Endothelial cell of umbilical vein (primary cell): ENCODE measurements at regions not wholly inside any gene's neighbourhood (a gene's known extent, or its start where the extent isn't known, plus 50 kb on each side); places are given as distances from the start of the nearest gene placed in this dataset.

Experiments used
- EZH2 ChIP-seq: IDR thresholded peaks from 2 replicates; pipeline ENCODE4 v1.6.1; 2012; ENCODE audit warnings: borderline replicate concordance, low read depth, mild to moderate bottlenecking, moderate library complexity, low read length, inconsistent platforms; ENCODE audit not compliant: severe bottlenecking
- JUN ChIP-seq: IDR thresholded peaks from 2 replicates; pipeline ENCODE4 v1.6.1; 2011; ENCODE audit warnings: borderline replicate concordance, low read depth; ENCODE audit not compliant: insufficient read length, insufficient read depth
- MYC ChIP-seq: IDR thresholded peaks from one replicate; pipeline ENCODE4 v1.6.1; 2011; ENCODE audit warnings: mild to moderate bottlenecking, low read depth, low read length
- POLR2A ChIP-seq: IDR thresholded peaks from 2 replicates; pipeline ENCODE4 v1.6.1; 2012; ENCODE audit warnings: low read depth, mild to moderate bottlenecking, control low read depth, low read length
- POLR2AphosphoS5 ChIP-seq: IDR thresholded peaks from 2 replicates; pipeline ENCODE4 v1.6.1; 2012; ENCODE audit warnings: low read depth, mild to moderate bottlenecking, control low read depth, low read length, moderate library complexity; ENCODE audit not compliant: insufficient read depth
- TF ChIP-seq, protein P1 (sequence below): IDR thresholded peaks from 2 replicates; pipeline ENCODE4 v1.6.1; 2011; ENCODE audit not compliant: insufficient read depth, insufficient read length
- TF ChIP-seq, protein P2 (sequence below), 2 donors: IDR thresholded peaks; 1 replicate in 1 of 2; 2 replicates in 1 of 2; pipeline ENCODE4 v1.5.1; 2011; ENCODE audit warnings: low read length in 2 of 2, mild to moderate bottlenecking in 2 of 2, moderate library complexity in 2 of 2, control low read depth in 1 of 2, inconsistent platforms in 1 of 2, low read depth in 1 of 2; ENCODE audit not compliant: insufficient read depth in 1 of 2; ENCODE audit errors: extremely low read depth in 1 of 2

DNA sequence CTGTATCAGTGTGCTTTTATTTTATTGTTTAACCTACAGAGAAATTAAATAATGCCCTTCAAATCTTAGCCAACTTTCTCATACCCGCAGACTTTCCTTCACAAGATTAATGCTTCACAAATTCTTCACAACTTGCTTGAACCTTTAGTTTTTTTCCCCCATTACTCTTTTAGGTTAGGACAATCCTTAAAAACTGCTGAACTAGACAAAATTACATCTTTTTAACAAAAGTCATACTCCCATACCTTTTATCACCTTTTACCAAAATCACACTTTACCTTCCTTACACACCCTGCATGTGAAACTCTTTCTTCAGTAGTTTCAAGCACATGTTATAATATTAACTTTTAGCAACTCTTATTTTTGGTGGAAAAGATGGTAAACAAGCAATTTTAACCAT is 58.5 kb downstream of the SCGB2B2 start:
- TF ChIP-seq, protein P1, sequence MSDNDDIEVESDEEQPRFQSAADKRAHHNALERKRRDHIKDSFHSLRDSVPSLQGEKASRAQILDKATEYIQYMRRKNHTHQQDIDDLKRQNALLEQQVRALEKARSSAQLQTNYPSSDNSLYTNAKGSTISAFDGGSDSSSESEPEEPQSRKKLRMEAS = no peak
- TF ChIP-seq, protein P2, sequence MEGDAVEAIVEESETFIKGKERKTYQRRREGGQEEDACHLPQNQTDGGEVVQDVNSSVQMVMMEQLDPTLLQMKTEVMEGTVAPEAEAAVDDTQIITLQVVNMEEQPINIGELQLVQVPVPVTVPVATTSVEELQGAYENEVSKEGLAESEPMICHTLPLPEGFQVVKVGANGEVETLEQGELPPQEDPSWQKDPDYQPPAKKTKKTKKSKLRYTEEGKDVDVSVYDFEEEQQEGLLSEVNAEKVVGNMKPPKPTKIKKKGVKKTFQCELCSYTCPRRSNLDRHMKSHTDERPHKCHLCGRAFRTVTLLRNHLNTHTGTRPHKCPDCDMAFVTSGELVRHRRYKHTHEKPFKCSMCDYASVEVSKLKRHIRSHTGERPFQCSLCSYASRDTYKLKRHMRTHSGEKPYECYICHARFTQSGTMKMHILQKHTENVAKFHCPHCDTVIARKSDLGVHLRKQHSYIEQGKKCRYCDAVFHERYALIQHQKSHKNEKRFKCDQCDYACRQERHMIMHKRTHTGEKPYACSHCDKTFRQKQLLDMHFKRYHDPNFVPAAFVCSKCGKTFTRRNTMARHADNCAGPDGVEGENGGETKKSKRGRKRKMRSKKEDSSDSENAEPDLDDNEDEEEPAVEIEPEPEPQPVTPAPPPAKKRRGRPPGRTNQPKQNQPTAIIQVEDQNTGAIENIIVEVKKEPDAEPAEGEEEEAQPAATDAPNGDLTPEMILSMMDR (IDR thresholded peaks at IDR 0.05; ENCODE audit: extremely low read depth in 1 of 2, insufficient read depth in 1 of 2, low read depth in 1 of 2, low read length in 2 of 2) = no peak
- TF ChIP-seq JUN (no peak), EZH2 (no peak), POLR2AphosphoS5 (no peak), POLR2A (no peak), MYC (no peak)
